NCI-H2171 treated with DMSO at 0.1 percent for 48 hours (cell line): ENCODE measurements at regions not wholly inside any gene's neighbourhood (a gene's known extent, or its start where the extent isn't known, plus 50 kb on each side); places are given as distances from the start of the nearest gene placed in this dataset.

ENCODE experiments used
- DNase-seq: peaks from one replicate; lab custom pipeline; 2025; lab: John Stamatoyannopoulos, UW

GRCh38 chr4:130172156-130172555 is 1076.2 kb downstream of the C4orf33 start:
- no peak for DNase-seq

- DNase-seq: no peak
Observed at GRCh38 chr4:130178106-130178505, 1082.2 kb downstream of the C4orf33 start.

DNA sequence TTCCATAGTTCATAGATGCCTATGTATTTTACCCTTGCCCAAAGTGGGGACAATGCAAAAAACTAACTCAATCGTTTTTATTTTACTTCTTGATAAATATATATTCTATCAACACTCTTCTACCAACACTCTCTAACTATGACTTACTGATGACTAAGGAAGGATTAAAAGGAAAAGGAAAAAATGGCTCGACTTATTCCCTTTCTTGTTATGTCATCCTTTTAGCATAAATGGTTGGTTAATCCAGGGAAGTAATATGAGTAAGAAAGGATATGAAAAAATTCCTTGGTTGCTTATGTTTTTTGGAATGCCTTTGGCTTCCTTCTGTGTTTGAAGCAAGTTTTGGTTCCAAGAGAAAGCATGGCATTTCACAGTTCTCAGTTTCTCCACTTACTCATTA is 1087.1 kb downstream of the C4orf33 start:
- DNase-seq: no peak

DNA sequence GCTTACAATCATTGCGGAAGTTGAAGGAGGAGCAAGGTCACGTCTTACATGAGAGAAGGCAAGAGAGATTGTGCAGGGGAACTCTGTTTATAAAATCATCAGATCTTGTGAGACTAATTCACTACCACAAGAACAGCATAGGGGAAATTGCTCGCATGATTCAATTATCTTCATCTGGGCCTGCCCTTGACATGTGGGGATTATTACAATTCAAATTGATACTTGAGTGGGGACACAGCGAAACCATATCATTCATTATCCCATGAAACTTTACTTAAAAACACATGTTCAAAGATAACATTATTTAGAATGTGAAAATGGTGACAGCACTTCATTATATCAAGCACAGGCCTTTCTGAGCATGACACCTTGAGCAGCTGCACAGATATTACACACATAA is 1087.8 kb downstream of the C4orf33 start:
- peak; percentile 10 for DNase-seq

GRCh38 chr4:130185123-130185522 is 1089.2 kb downstream of the C4orf33 start:
- no peak for DNase-seq

DNA sequence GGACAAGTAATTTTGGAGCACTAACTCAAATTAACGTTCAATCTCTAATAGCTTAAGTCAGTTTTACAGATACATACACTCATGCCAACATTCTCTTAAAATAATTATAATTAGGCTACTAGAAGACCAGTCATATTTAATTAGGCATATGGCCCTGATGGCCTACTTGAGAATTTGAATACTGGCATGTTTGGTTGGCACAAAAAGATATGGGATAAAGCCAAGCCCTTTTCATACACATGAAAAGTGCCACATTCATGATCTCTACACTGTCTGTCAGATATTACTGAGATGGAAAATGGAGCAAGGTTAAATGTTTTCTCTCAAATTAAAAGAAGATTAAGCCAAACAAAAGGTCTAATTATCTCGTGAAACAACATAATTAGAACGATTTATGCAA is 1091.0 kb downstream of the C4orf33 start:
- no peak for DNase-seq

GRCh38 chr4:130187587-130187986 is 1091.6 kb downstream of the C4orf33 start:
- no peak for DNase-seq

GRCh38 chr4:130192787-130193186 is 1096.8 kb downstream of the C4orf33 start:
- no peak for DNase-seq

DNA sequence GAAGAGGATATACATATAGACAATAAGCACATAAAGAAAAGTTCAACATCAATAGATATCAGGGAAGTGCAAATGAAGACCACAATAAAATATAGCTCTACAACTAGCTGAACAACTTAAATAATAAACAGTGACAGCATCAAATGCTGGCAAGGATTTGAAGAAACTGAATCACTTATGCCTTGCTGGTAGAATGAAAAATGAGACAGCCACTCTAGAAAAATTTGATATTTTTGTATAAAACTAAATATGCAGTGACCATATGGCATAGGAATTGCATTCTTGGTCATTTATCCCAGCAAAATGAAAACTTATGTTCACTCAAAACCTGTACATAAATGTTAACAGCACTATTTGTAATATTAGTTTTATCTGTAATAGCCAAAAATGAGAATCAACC is 1102.0 kb downstream of the C4orf33 start:
- peak; percentile 24 for DNase-seq

GRCh38 chr4:130203571-130203970 is 1107.6 kb downstream of the C4orf33 start:
- DNase-seq: no peak

DNA sequence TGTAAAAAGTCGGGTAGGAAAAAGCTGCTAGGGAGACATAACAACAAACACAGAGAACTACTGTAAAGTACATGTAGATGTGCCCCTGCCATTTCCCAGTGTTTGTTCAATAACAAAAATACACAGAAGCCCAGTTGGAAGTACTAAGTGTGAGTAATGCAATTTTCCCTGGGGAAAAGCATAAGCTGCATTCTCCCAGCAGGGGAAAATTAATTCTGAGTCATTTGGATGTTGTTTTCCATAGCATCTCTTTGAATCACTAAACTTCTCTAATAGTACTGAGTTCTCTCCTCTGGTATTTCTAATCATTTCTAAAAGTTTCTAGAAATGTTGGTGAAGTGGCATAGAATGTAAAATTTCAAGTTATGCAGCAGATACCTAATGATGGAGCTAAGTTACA is 1114.9 kb downstream of the C4orf33 start:
- DNase-seq: peak; percentile 56

GRCh38 chr4:130214268-130214667 is 1118.3 kb downstream of the C4orf33 start:
- no peak for DNase-seq

DNA sequence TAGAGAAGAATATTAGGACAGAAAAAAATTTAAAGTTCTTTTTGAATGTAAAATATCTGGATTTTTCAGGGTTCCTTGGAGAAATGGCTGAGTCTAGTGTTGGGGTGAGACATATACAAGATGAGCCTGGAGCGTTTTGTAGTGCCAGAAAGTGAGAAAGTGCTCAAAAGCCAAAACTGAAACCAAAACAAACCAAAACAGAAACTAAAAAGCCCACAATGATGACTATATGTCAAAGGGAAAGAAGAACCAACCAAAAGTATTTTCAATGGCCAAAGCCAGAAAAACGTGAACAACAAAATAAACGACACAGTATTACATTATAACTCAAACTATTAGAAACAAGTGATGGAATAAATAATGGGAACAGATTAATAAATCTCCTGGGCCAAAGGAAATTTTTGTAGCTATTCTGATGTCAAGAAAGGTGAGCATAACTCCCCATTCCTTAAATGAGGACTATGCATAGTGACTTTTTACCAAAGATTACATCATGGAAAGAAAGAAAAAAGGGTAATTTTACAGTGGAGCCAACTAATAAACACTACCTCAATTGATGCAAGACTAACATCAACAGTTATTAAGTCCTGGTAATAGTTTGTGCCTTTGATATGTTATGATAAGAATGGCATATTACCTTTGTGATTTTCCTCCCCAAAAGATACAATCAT is 1137.6 kb downstream of the C4orf33 start:
- no peak for DNase-seq

GRCh38 chr4:130238121-130238520 is 1142.2 kb downstream of the C4orf33 start:
- no peak for DNase-seq

DNA sequence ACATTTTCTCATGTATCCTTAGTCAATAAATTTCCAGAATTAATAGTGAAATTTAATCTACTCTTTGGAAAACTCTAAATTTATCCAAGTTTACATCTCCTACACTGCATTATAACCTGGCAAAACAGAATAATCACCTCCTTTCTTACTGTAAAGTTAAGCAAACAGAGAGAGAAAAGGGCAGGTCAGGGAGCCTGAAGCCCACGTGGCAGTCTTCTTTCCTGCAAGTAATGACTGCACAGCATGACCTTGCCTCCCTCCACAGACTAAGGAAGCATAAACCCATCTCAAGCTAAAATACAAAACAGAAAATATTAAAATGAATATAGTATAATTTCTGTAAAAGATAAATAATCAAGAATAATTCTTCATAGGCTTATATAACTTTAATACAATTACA is 1153.0 kb downstream of the C4orf33 start:
- no peak for DNase-seq

GRCh38 chr4:130257271-130257670 is 1161.3 kb downstream of the C4orf33 start:
- DNase-seq: no peak

DNA sequence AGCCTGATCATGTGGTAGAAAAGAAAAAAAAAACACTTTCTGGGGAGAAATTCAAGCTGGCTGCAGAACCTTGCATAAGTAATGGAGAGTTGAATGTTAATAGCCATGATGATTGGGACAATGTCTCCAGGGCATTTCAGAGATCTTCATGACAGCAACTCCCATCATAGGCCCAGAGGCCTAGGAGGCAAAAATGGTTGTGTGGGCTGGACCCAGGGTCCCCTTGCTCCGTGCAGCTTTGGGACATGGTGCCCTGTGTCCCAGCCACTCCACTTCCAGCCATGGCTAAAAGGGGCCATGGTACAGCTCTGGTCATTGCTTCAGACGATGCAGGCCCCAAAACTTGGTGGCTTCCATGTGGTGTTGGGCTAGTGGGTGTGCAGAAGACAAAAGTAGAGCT is 1170.9 kb downstream of the C4orf33 start:
- DNase-seq: no peak

- peak; percentile 39 for DNase-seq
Observed at GRCh38 chr4:130288576-130288975, 1192.6 kb downstream of the C4orf33 start.

- no peak for DNase-seq
Observed at GRCh38 chr4:130293692-130294091, 1197.7 kb downstream of the C4orf33 start.

DNA sequence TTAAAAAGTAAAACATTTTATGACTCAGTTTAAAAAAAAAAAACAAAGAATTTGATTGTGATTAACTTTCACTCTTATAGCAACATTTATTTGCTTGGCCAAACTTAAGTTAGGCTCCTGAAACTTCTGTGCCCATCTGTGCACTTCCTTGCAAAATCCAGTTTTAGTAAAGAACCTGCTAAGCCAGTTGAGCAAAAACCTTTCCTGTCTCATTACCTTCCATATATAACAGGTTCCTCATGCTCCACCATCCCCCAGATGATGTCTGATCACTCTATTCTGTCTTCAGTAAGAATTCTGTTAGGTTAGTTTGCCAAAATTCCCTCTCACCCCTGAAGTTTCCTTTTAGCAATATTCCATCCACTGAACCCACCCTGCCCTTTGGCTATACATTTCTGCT is 1200.5 kb downstream of the C4orf33 start:
- no peak for DNase-seq

GRCh38 chr4:130306566-130306965 is 1210.6 kb downstream of the C4orf33 start:
- no peak for DNase-seq

GRCh38 chr4:130309221-130309620 is 1213.3 kb downstream of the C4orf33 start:
- no peak for DNase-seq

DNA sequence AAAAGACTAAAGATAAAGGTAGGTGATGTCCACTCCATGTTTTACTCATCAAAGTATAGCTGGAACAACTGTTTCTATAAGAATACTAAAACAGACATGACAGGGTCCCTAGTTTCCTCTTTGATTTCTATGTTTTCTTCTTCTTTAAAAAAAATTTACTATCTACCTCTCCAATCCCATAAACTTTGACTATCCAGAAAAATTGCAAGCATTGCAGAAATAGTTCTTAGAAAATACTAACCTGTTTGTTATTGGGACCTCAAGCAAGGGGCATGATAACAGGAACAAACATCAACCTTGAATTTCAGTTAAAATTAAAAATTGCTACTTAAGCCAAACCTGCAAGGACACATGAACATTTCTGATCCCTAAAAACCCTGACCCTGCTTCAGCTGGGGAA is 1226.5 kb downstream of the C4orf33 start:
- DNase-seq: no peak

- no peak for DNase-seq
Observed at GRCh38 chr4:130329036-130329435, 1233.1 kb downstream of the C4orf33 start.
